Breast epithelium (tissue), 4 donors: ENCODE measurements at regions not wholly inside any gene's neighbourhood (a gene's known extent, or its start where the extent isn't known, plus 50 kb on each side); places are given as distances from the start of the nearest gene placed in this dataset.
"Not testable (repeated sequence)": the region's sequence is repeated elsewhere in the genome, so short reads cannot be mapped to it uniquely, and the experiment has no call there.

Experiments
- DNase-seq, 2 donors: peaks; one replicate each; pipeline ENCODE4 v3.0.0-alpha.2; 2019; ENCODE audit warnings: low spot score in 2 of 2
- H3K27ac ChIP-seq, 2 donors: fragments of 200-600 bp; sonication (generic) in 1 of 2; one replicate each; pipeline ENCODE4 v1.5.1; 2016 to 2019; ENCODE audit warnings: mild to moderate bottlenecking in 1 of 2
- H3K27me3 ChIP-seq, 2 donors: fragments of 200-600 bp; sonication (generic) in 1 of 2; one replicate each; pipeline versions ENCODE4 v1.5.1 to v1.6.0; 2017 to 2019; ENCODE audit warnings: control low read depth in 1 of 2, mild to moderate bottlenecking in 1 of 2
- H3K36me3 ChIP-seq: fragments of 200-600 bp; one replicate; pipeline ENCODE4 v1.5.1; 2019
- H3K4me1 ChIP-seq, 2 donors: fragments of 200-600 bp; sonication (generic); one replicate each; pipeline ENCODE4 v1.5.1; 2016 to 2019; ENCODE audit warnings: control low read depth in 1 of 2
- H3K4me3 ChIP-seq, 3 donors: fragments of 200-600 bp; sonication (generic); 1 replicate in 2 of 3; 2 replicates in 1 of 3; pipeline ENCODE4 v1.5.1; 2016 to 2019; ENCODE audit warnings: mild to moderate bottlenecking in 3 of 3, moderate library complexity in 2 of 3
- H3K9me3 ChIP-seq, 2 donors: fragments of 200-600 bp; sonication (generic) in 1 of 2; one replicate each; pipeline ENCODE4 v1.5.1; 2016 to 2019; ENCODE audit warnings: control low read depth in 1 of 2
- CTCF ChIP-seq, 3 donors: fragments of 450-650 bp; IDR thresholded peaks; one replicate each; pipeline ENCODE4 v1.5.1; 2016 to 2017; ENCODE audit warnings: antibody characterized with exemption in 3 of 3, mild to moderate bottlenecking in 3 of 3, moderate library complexity in 3 of 3
- POLR2A ChIP-seq: fragments of 450-650 bp; IDR thresholded peaks from one replicate; pipeline ENCODE4 v1.6.1; 2016; ENCODE audit warnings: antibody characterized with exemption, mild to moderate bottlenecking, moderate library complexity
- POLR2AphosphoS5 ChIP-seq, 3 donors: sonication (generic); formaldehyde crosslinking; IDR thresholded peaks; one replicate each; pipeline ENCODE4 v1.6.1; 2017; ENCODE audit warnings: antibody characterized with exemption in 3 of 3
- intact Hi-C: fragments of 100-400 bp; cut with DNase I; formaldehyde crosslinking; loops from one replicate; pipeline ENCODE4 v1.15.1; 2023; ENCODE audit warnings: low total_unique reads

- TF ChIP-seq CTCF (IDR thresholded peaks at IDR 0.05) (no peak), POLR2AphosphoS5 (IDR thresholded peaks at IDR 0.05) (no peak), POLR2A (no peak)
- no peak overlapping the region for H3K27ac ChIP-seq
- intact Hi-C loops, result no loop called here
- DNase-seq, result no peak
- no peaks in the 10 kb centered on the region for H3K36me3 ChIP-seq
- no peaks in the 10 kb centered on the region for H3K4me1 ChIP-seq
- H3K9me3 ChIP-seq, result no peaks in the 10 kb centered on the region
- no peak overlapping the region for H3K4me3 ChIP-seq
- no peaks in the 10 kb centered on the region for H3K27me3 ChIP-seq
Measured at GRCh38 chr6:148628251-148628650, 118.6 kb upstream of the UST start.

GRCh38 chr6:148629181-148629580, 117.6 kb upstream of the UST start:
- no peak for DNase-seq
- Histone ChIP-seq H3K9me3 (no peaks in the 10 kb centered on the region), H3K36me3 (no peaks in the 10 kb centered on the region), H3K4me3 (no peak overlapping the region), H3K4me1 (no peaks in the 10 kb centered on the region), H3K27ac (no peak overlapping the region), H3K27me3 (no peaks in the 10 kb centered on the region)
- intact Hi-C loops, result no loop called here
- no peak for TF ChIP-seq POLR2AphosphoS5 (IDR thresholded peaks at IDR 0.05)
- TF ChIP-seq POLR2A, result no peak
- TF ChIP-seq CTCF (IDR thresholded peaks at IDR 0.05), result no peak

- Histone ChIP-seq H3K27ac (no peak overlapping the region), H3K4me3 (no peak overlapping the region), H3K27me3 (no peaks in the 10 kb centered on the region), H3K4me1 (no peaks in the 10 kb centered on the region), H3K36me3 (no peaks in the 10 kb centered on the region), H3K9me3 (no peaks in the 10 kb centered on the region)
- intact Hi-C loops, result no loop called here
- DNase-seq, result no peak
- TF ChIP-seq POLR2AphosphoS5 (IDR thresholded peaks at IDR 0.05) (no peak), CTCF (IDR thresholded peaks at IDR 0.05) (no peak), POLR2A (no peak)
Measured at GRCh38 chr6:148629592-148630465, 117.0 kb upstream of the UST start.

GRCh38 chr6:148635070-148635743, 111.6 kb upstream of the UST start:
- no peaks in the 10 kb centered on the region for H3K27me3 ChIP-seq
- intact Hi-C loops, result no loop called here

GRCh38 chr6:148641836-148642235, 105.0 kb upstream of the UST start:
- H3K27me3 ChIP-seq, H3K9me3 ChIP-seq: not testable (repeated sequence)

More at GRCh38 chr6:148635070-148635743, 111.6 kb upstream of the UST start:
- Histone ChIP-seq H3K4me3 (no peak overlapping the region), H3K9me3 (no peaks in the 10 kb centered on the region), H3K4me1 (no peaks in the 10 kb centered on the region), H3K27ac (no peak overlapping the region), H3K36me3 (no peaks in the 10 kb centered on the region)
- TF ChIP-seq POLR2A (no peak), CTCF (IDR thresholded peaks at IDR 0.05) (no peak), POLR2AphosphoS5 (IDR thresholded peaks at IDR 0.05) (no peak)
- no peak for DNase-seq

GRCh38 chr6:148643208-148643607, 103.6 kb upstream of the UST start:
- H3K27ac ChIP-seq, H3K27me3 ChIP-seq, intact Hi-C loops, H3K4me3 ChIP-seq, H3K4me1 ChIP-seq, H3K9me3 ChIP-seq, H3K36me3 ChIP-seq, DNase-seq: not testable (repeated sequence)

More at GRCh38 chr6:148641836-148642235, 105.0 kb upstream of the UST start:
- H3K4me1 ChIP-seq, H3K36me3 ChIP-seq, intact Hi-C loops, H3K27ac ChIP-seq, DNase-seq, H3K4me3 ChIP-seq: not testable (repeated sequence)

- intact Hi-C loops, result not testable (repeated sequence)
Measured at GRCh38 chr6:148645049-148645448, 101.8 kb upstream of the UST start.

More at GRCh38 chr6:148645049-148645448, 101.8 kb upstream of the UST start:
- H3K9me3 ChIP-seq, H3K4me3 ChIP-seq, DNase-seq, H3K27me3 ChIP-seq, H3K4me1 ChIP-seq, H3K27ac ChIP-seq, H3K36me3 ChIP-seq: not testable (repeated sequence)
